GM19193 (cell line): ENCODE measurements at regions not wholly inside any gene's neighbourhood (a gene's known extent, or its start where the extent isn't known, plus 50 kb on each side); places are given as distances from the start of the nearest gene placed in this dataset.

Experiments
- POLR2A ChIP-seq: IDR thresholded peaks from 4 replicates; pipeline ENCODE4 v1.6.1; 2011; ENCODE audit not compliant: insufficient read depth, insufficient read length; ENCODE audit errors: extremely low read depth

- no peak for TF ChIP-seq POLR2A
Observed at GRCh38 chr12:127170226-127171180, 1096.5 kb upstream of the TMEM132C start.

GRCh38 chr12:127172861-127173260 lies 1094.1 kb upstream of the TMEM132C start:
- TF ChIP-seq POLR2A: no peak

- no peak for TF ChIP-seq POLR2A
Observed at GRCh38 chr12:127174881-127175280, 1092.1 kb upstream of the TMEM132C start.

GRCh38 chr12:127175361-127175760 lies 1091.6 kb upstream of the TMEM132C start:
- no peak for TF ChIP-seq POLR2A

- no peak for TF ChIP-seq POLR2A
Observed at GRCh38 chr12:127176804-127177203, 1090.2 kb upstream of the TMEM132C start.

- no peak for TF ChIP-seq POLR2A
Observed at GRCh38 chr12:127178052-127178451, 1088.9 kb upstream of the TMEM132C start.

GRCh38 chr12:127178463-127178862 lies 1088.5 kb upstream of the TMEM132C start:
- TF ChIP-seq POLR2A: no peak

- TF ChIP-seq POLR2A: no peak
Observed at GRCh38 chr12:127179176-127179575, 1087.8 kb upstream of the TMEM132C start.

- no peak for TF ChIP-seq POLR2A
Observed at GRCh38 chr12:127182018-127182417, 1085.0 kb upstream of the TMEM132C start.

GRCh38 chr12:127189992-127190391 lies 1077.0 kb upstream of the TMEM132C start:
- TF ChIP-seq POLR2A: no peak

GRCh38 chr12:127191129-127191528 lies 1075.8 kb upstream of the TMEM132C start:
- no peak for TF ChIP-seq POLR2A

GRCh38 chr12:127192391-127192790 lies 1074.6 kb upstream of the TMEM132C start:
- TF ChIP-seq POLR2A: no peak

GRCh38 chr12:127193341-127193740 lies 1073.6 kb upstream of the TMEM132C start:
- TF ChIP-seq POLR2A: no peak

GRCh38 chr12:127194176-127194575 lies 1072.8 kb upstream of the TMEM132C start:
- no peak for TF ChIP-seq POLR2A

- no peak for TF ChIP-seq POLR2A
Observed at GRCh38 chr12:127205781-127206555, 1061.0 kb upstream of the TMEM132C start.
